ENCODE measurements at regions not wholly inside any gene's neighbourhood (a gene's known extent, or its start where the extent isn't known, plus 50 kb on each side); places are given as distances from the start of the nearest gene placed in this dataset.

DNA sequence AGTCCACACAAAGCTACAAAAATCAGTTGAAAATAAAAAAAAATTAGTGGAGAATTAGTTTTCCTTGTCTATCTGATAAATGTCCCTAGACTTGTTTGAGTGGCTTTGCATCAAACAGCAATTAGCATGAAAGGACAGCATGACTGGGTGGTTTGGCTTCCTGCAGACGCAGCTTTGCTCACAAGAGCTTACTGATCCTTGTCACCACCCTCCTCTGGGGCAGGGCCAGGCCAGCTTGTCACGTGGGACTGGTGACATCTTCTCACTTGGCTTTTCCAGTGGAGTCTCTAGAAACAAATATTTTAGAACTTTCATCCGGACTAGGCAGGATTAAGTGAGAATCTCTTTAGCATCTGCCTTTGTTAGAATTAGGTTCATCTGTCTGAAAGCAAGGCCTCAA, 76.0 kb upstream of the OLIG2 start:
- no peak for TF ChIP-seq EZH2 (IDR thresholded peaks at IDR 0.05; ENCODE audit: low read length)
- TF ChIP-seq, protein P1, sequence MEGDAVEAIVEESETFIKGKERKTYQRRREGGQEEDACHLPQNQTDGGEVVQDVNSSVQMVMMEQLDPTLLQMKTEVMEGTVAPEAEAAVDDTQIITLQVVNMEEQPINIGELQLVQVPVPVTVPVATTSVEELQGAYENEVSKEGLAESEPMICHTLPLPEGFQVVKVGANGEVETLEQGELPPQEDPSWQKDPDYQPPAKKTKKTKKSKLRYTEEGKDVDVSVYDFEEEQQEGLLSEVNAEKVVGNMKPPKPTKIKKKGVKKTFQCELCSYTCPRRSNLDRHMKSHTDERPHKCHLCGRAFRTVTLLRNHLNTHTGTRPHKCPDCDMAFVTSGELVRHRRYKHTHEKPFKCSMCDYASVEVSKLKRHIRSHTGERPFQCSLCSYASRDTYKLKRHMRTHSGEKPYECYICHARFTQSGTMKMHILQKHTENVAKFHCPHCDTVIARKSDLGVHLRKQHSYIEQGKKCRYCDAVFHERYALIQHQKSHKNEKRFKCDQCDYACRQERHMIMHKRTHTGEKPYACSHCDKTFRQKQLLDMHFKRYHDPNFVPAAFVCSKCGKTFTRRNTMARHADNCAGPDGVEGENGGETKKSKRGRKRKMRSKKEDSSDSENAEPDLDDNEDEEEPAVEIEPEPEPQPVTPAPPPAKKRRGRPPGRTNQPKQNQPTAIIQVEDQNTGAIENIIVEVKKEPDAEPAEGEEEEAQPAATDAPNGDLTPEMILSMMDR (optimal IDR thresholded peaks at IDR 0.05 in 1 of 3, IDR thresholded peaks at IDR 0.05 in 1 of 3, conservative IDR thresholded peaks at IDR 0.05 in 1 of 3; ENCODE audit: extremely low read depth in 1 of 3, insufficient read depth in 2 of 3, low read length in 3 of 3), result no peak

Data from keratinocyte (primary cell).